B cell (primary cell): ENCODE measurements at regions not wholly inside any gene's neighbourhood (a gene's known extent, or its start where the extent isn't known, plus 50 kb on each side); places are given as distances from the start of the nearest gene placed in this dataset.

Experiments used
- EZH2 ChIP-seq: IDR thresholded peaks from 2 replicates; pipeline ENCODE4 v1.6.1; 2012; ENCODE audit warnings: borderline replicate concordance, low read depth, mild to moderate bottlenecking, moderate library complexity, low read length; ENCODE audit not compliant: insufficient read depth, poor library complexity, severe bottlenecking
- TF ChIP-seq, protein P1 (sequence below): fragments of 200-600 bp; IDR thresholded peaks from one replicate; pipeline ENCODE4 v1.8.0; 2022; ENCODE audit warnings: antibody characterized with exemption, mild to moderate bottlenecking

- TF ChIP-seq, protein P1, sequence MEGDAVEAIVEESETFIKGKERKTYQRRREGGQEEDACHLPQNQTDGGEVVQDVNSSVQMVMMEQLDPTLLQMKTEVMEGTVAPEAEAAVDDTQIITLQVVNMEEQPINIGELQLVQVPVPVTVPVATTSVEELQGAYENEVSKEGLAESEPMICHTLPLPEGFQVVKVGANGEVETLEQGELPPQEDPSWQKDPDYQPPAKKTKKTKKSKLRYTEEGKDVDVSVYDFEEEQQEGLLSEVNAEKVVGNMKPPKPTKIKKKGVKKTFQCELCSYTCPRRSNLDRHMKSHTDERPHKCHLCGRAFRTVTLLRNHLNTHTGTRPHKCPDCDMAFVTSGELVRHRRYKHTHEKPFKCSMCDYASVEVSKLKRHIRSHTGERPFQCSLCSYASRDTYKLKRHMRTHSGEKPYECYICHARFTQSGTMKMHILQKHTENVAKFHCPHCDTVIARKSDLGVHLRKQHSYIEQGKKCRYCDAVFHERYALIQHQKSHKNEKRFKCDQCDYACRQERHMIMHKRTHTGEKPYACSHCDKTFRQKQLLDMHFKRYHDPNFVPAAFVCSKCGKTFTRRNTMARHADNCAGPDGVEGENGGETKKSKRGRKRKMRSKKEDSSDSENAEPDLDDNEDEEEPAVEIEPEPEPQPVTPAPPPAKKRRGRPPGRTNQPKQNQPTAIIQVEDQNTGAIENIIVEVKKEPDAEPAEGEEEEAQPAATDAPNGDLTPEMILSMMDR = no peak
- TF ChIP-seq EZH2 = no peak
Measured at GRCh38 chr7:56218510-56218909, 102.3 kb upstream of the NUPR2 start.
